Fibroblast of skin of left quadriceps (primary cell): ENCODE measurements at regions not wholly inside any gene's neighbourhood (a gene's known extent, or its start where the extent isn't known, plus 50 kb on each side); places are given as distances from the start of the nearest gene placed in this dataset.
"Not testable (repeated sequence)": the region's sequence is repeated elsewhere in the genome, so short reads cannot be mapped to it uniquely, and the experiment has no call there.

Source experiments
- DNase-seq, 2 experiments: peaks; one replicate each; pipeline ENCODE4 v3.0.0-alpha.2; 2013; ENCODE audit warnings: low read depth in 2 of 2

DNA sequence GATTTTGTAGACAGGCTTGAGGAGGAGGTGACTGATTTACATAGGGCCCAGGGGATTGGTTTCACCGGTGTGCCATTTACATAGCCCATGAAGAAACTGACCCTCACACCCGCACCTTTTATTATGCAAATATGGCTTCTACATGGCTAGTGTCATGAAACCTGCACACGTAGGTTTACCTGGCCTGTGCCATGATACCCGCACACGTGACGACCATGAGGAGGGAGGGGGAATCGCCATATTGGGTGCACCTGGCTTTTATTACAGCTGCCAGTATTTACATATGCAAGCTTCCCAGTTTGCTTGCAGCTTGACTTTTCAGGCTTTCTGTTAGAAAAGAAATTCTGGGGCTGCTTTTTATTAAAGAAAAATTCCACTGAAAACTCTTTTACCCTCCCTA, 359.7 kb downstream of the ADAM29 start:
- no peak for DNase-seq

DNA sequence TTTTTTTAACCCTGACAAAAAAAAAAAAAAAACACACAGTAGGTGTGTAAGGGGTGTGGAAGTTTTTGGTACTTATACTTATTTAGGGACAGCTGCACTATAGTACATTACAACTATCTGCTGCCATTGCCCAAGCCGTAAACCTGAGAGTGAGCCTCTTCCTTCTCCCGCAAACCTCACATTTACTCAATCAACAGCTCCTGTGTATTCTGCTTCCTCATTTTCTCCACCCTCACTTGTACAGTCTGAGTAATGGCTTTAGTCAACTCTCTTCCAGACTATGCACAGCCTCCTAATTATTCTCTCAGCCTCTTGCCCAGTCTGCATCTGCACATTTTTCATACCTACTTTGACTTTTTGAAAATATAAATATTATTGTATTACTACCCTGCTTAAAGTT, 362.0 kb downstream of the ADAM29 start:
- DNase-seq = no peak

DNA sequence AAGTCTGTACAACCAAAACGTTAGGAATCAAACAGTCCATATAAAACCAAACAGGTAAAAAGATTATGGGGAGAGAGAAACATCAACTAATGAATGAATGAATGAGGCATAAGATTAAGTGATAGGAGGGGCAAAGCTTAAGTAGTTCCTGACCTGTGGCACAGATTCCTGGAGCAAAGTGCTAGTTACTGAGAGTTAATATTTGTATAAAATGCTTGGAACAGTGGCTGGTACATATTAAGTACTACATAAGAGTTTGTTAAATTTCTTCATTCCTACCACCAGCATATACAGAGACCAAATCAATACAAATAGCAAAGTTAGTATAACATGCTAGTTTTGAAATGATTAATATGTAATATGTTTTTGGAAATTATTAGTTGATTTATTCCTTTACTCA, 363.7 kb downstream of the ADAM29 start:
- DNase-seq = no peak

DNA sequence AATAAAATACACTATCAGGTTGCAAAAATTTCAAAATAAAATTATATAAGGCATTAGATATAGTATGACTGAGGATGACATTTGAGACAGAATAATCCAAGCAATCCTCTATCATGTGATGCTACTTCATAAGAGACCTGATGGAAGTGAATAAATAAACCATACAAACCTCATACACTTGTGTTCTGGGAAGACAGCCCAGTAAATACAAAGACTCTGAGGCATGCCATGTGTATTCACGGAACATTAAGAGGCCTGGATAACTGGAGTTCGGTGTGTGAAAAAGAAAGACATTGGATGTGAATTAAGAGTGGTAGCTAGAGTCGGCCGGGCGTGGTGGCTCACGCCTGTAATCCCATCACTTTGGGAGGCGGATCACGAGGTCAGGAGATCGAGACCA, 364.2 kb downstream of the ADAM29 start:
- no peak for DNase-seq

DNA sequence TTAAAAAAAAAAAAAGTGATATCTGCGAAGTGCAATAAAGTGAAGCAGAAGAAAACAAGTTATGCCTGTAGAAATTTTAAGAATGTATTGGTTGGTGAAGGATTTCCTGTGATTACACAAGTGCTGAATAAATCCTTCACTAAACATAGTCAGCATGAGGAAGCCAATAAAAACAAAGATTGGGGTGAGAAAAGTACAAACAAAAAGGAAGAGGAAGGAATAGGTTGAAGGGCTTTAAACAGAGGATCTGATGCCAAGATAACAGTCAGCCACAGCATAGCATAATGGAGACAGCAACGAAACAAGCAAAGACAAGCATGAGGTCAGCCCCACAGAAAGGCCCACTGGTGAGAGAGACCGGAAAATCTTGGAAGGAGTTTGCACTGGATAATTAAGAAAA, 372.2 kb downstream of the ADAM29 start:
- peak; percentile 20 to 23 for DNase-seq

DNA sequence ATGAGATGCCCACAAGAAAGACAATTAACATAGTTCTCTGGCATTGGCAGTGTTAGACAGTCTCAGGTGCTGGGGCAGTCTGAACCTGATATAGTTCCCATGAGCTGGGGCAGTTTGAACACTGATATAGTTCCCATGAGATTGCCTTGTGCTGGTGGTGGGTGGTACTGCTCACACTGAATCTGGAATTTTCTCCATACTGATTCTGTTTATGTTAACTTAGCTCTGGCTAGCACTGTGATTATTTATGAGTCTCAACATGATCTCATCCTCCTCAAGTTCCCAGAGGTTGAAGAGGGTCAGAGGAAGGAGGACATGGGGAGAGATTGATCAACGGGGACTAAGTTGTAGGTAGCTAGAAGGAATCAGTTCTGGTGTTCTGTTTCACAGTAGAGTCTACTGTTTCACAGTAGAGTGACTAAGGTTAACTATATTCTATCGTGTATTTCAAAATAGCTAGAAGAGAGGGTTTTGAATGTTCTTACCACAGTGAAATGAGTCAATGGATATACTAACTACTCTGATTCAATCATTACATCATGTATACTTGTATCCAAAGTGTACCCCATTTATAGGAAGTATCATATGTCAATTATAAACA, 379.9 kb downstream of the ADAM29 start:
- no peak for DNase-seq

DNA sequence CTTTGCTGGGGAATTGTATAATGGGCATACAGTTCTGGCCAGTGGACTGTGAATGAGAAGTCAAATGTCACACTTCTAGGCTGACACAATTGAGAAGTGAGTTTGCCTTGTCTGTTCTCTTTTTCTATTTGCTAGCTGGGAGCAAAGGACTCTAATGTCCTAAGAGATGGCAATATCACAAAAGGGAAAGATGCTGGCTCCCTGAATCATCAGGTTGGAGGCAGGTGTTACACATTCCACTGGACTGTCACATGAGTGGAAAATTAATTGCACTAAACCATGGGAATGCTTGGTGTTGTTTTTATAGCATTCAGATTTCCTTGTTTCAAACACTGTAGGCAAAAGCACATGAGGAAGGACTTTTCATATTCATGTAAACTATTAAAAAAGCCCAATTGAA, 388.3 kb downstream of the ADAM29 start:
- DNase-seq = no peak

DNA sequence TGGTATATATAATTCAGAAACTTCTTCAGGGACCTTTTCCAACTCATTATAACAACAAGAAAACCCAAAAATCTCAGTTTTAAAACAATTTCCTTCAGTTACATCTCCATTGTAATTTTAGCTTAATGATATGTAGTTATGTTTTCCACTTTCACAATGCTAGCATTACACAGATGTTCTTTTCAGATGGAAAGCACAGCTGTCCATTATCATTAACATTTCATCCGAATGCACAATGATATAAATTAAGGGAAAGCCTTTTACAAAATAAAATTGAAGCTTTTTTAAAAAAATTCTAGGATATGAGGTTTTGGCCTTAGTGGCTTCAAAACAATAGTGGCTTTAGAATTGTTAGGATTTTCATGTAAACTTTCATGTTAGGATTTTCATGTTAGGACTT, 389.2 kb downstream of the ADAM29 start:
- no peak for DNase-seq

DNA sequence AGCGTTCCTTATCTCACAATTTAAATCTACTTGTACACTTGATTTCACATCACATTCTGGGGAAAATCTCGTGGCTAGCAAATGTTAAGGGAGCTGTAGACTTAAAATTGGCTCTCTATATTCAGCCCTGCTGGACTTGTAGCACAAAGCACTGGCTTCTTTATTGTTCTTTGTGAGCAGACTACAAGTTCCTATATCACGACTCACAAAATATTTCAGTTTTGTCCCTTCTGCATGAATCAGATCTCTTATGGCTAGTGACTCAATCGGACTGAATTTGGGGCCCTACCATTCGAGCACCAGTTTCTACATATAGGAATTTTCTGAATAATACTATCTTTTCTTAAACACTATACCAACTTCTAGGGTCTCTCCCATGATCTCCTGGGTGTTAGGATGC, 390.1 kb downstream of the ADAM29 start:
- peak; percentile 53 to 56 for DNase-seq

DNA sequence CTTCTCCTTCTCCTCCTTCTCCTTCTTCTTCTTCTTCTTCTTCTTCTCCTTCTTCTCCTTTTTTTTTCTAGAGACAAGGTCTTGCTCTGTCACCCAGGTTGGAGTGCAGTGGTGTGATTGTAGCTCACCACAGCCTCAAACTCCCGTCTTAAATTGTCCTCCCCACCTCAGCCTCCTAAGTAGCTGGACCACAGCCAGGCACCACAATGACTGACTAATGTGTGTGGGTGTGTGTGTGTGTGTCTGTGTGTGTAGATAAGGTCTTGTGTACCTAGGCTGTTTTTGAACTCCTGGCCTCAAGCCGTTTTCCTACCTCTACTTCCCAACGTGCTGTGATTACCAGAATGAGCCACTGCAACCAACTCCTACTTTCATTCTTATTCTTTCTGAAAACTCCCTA, 390.9 kb downstream of the ADAM29 start:
- DNase-seq = no peak

DNA sequence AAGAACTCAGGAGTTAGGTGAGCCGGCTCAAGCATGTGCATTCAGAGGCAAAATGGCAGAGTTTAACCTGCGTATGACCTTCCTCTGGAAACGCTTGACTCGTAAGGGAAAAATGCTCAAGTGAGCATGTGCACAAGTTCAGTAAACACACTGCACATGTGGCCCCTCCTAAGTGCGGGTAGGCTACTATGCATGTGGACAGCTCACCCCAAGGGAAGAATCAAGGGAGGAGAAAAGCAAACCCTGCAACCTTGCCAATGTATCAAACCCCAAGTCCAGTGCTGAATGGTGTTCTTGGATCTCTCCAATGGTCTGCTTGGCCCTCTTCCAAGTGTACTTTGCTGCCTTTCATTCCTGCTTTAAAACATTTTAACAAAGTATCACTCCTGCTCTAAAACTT, 407.1 kb downstream of the ADAM29 start:
- no peak for DNase-seq

DNA sequence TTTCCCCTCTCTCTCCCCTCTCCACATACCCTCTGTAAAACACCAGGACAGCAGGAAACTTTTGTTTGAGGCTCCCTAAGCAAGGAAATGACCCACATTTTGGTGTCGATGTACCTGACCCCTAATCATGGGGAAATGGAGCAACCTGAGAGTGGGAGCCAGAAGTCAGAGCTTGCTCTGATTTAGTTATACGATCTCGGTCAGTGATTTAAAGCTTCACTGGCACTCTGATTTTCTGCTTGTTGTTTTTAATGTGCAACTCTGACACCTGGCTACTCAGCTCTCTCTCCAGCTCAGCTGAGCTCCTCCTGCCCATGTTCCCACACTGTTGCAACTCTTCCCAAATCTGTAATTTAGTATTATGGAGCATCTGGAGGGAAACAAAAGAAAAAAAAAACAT, 408.6 kb downstream of the ADAM29 start:
- DNase-seq = no peak

DNA sequence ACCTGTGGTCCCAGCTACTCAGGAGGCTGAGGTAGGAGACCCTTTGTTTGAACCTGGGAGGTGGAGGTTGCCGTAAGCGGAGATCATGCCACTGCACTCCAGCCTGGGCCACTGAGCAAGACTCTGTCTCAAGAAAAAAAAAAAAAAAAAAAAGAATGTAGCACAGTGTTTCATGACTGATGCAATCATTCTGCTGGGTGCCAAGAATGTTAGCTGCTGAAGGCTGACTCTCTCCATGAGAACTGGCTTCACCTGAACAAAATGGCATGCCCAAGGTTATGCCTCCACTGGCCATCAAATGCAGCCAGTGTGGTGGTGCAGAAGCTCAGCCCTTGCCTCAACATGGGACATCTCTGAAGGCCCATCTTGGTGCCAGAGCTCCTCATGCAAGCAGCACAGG, 412.1 kb downstream of the ADAM29 start:
- peak in 1 of 2 experiments; percentile 10 for DNase-seq

DNA sequence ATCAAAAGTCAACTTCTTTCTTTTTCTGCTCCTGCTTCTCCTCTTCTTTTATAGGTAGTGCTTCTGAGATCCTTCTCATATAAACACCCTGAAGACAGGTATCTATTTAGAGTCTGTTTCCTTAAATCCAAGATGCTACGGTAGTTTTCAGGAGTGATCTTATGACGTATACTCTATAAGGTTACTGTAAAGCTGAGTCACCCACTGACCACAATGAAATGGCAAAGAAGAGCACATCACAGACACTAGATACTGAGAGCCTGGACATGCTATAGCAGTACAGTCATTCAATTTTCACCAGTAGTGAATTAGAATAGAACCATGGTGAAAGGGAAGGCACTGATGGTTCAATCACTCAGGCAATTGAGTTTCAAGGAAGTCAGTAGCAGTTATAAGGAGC, 412.5 kb downstream of the ADAM29 start:
- DNase-seq = peak in 1 of 2 experiments; percentile 15

DNA sequence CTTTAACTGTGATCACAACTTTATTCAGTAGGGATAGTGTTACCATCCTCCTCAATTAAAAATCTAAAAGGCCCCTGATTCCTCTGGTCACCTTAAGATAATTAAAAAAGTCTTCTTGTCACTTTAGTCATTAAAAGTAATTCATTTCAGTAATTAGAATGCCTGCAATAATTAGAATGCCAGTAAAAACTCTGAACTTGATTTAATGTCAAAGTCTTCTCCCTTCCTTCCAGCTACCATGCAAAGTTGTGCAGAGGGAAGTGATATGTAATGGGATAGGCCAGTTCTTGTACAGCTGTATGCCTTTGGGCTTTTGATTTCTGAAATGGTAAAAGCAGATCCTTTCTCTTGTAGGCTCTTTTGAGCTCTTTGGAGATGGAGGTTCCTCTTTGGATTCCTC, 417.2 kb downstream of the ADAM29 start:
- no peak for DNase-seq

DNA sequence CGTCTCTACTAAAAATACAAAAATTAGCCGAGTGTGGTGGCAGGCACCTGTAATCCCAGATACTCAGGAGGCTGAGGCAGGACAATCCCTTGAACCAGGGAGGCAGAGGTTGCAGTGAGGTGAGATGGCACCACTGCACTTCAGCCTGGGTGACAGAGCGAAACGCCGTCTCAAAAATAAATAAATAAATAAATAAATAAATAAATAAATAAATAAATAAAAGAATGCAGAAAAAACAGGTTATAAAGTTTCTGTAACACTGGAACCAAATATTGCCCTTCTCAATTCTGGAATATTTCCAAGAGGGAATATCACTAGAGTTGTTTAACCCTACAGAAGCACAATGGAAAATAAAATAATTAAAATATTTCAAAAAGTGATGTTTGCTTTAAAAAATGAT, 418.4 kb downstream of the ADAM29 start:
- not testable (repeated sequence) for DNase-seq

DNA sequence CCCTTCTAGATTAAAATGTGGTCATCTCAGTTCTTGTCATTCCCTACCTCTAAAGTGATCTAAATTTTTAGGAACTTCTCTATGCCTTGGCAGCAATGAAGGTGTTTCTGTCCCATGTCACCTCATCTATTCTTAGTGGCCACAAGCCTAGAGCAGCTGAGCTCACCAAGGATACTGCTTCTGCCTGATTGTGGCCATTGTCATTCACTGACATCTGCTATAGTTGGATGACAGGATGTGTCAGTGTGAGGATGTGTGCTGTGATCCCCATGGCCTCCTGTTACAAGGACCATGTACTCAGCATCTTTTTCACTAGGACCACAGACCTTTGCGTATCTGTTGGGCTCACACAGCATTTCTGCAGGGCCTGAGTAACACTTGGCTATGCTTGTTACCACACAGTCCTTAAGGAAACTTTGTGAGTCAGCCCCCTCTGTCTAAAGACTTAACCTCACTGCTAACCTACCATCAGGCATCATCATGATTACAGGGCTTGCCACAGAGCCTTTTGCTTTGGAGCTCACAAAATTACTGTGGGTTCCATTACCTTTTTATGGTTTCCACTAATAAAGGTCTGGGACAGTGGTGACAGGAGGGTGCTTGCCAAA, 421.0 kb downstream of the ADAM29 start:
- peak in 1 of 2 experiments; percentile 9 for DNase-seq

DNA sequence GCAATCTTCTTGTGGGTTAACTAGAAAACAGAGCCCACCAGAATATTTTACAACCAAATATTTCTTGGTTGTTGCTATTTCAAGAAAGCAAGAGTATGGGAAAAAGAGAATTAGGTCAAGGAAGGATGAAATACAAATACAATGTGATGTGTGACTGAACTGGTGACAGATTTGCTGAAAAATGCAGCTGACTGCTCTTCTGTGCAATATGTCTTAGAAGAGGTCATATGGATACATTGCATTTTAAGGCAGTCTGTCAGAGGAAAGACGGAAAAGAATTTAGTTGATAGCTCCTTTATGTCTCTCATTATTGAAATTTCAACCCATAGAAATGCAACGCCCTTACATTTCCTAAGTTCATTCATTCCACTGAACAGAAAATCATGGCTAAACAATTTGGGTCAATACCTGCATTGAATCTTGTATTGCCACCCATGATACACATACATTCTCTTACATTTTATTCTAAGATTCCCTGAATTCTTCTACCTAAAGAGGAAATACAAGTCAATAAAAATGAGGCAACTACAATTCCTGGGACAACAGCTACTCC, 423.1 kb downstream of the ADAM29 start:
- DNase-seq = peak in 1 of 2 experiments; percentile 4

DNA sequence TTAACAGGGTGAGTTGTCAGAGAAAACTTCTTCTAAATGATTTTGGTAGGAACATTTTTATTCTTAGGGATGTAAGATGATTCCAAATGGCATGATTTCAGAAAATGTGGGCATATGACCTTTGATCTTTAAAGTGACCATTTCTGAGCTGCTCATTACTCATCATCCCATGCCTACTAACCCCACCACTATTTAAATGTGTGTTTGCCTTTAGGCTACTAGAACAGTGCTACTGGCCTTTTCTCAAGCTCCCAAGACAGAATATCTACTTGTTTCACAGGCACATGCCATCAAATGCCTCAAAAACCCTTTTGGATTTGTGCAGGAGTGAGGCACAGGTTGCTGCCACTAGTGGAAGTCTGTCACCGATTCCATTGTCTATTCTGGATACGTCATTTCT, 428.2 kb downstream of the ADAM29 start:
- DNase-seq = no peak

DNA sequence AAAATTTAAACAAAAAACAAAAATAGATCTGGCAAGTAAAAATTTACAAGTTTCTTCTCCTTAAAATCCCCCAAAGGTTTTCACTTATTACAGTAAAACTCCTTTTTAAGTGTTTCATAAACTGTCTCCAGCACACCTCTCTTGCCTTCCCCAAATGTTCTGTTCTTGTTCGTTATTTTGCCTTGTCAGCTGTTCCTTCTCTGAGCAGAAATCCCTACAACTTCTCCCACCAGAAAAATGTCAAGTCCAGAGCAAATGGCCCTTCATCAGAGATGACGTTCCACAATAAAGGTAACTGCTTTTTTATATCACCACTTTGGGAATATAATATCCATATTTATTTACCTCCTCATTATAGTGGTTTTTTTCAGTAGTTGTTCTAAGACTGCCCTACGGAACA, 432.1 kb downstream of the ADAM29 start:
- no peak for DNase-seq

DNA sequence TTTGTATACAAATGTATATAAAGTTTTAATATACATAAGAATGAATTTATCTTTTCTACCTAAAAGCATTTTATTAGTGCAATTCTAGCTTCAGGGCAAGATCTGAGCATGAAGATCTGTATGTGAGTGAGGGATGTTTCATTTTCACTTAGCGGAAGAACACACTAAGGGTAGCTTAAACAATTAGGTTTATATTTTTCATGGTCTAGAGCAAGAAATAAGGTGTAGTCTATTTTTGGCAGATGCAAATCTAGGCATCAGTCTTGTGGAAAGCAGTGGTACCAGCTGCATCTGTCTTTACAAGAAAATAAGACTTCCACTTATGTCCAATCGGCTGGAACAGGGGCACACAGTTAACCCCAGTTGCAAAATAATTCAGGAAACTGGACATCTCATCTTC, 433.3 kb downstream of the ADAM29 start:
- DNase-seq = no peak

DNA sequence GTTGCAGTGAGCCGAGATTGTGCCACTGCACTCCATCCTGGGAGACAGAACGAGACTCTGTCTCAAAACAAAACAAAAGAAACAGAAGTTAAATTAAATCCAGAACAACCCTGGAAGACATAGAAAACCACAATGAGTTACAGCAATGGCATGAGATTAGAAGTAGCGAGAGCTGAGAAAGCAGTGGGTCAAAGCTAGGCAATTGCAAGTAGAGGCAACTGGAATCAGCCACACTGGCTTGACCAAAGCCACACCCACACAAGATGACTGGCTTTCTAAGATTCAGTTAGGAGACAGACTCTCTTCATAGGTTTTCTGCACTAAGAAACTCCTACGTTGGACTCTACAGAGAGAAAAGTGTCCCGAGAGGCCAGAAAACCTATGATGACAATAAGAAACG, 443.0 kb downstream of the GPM6A start:
- peak; percentile 14 for DNase-seq

DNA sequence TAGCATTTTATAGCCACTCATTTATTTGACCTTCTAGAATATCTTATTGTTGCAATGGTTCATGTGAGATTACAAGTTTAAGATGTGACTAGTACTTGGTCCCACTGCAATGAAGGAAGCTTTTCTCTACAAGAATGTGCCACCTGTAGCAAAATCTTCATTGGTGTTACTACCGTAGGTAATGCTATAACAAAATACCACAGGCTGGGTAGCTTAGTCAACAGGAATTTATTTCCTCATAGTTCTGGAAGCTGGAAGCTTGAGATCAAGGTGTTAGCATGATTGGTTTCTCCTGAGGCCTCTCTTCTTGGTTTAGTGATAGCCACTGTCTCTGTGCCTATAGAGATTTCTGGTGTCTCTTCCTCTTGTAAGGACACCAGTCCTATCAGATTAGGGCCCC, 441.0 kb downstream of the GPM6A start:
- no peak for DNase-seq

DNA sequence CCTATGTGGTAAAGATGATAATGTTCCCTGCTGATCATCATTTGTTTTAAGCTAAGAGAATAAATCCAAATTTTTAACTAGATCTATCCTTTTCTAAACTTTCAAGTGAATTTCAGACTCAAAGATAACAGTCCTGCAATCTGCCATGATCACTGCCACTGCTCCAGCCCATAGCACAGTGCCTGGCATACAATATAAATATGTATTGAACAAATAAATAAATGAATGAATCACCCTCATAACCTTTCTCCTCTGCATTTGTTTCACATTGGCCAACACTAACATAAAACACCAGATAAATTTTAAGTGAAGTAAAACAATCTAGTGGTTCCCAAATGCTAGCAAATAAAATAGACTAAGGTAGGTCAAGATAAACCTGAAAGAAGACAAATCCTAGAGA, 439.0 kb downstream of the GPM6A start:
- DNase-seq = no peak
